DMS 273 (cell line): ENCODE measurements at regions not wholly inside any gene's neighbourhood (a gene's known extent, or its start where the extent isn't known, plus 50 kb on each side); places are given as distances from the start of the nearest gene placed in this dataset.
"Not testable (repeated sequence)": the region's sequence is repeated elsewhere in the genome, so short reads cannot be mapped to it uniquely, and the experiment has no call there.

ENCODE experiments used
- DNase-seq: peaks from one replicate; lab custom pipeline; 2025; ENCODE audit not compliant: unreplicated experiment; lab: John Stamatoyannopoulos, UW

GRCh38 chr10:52539463-52539862 lies 225.4 kb downstream of the DKK1 start:
- DNase-seq = no peak

DNA sequence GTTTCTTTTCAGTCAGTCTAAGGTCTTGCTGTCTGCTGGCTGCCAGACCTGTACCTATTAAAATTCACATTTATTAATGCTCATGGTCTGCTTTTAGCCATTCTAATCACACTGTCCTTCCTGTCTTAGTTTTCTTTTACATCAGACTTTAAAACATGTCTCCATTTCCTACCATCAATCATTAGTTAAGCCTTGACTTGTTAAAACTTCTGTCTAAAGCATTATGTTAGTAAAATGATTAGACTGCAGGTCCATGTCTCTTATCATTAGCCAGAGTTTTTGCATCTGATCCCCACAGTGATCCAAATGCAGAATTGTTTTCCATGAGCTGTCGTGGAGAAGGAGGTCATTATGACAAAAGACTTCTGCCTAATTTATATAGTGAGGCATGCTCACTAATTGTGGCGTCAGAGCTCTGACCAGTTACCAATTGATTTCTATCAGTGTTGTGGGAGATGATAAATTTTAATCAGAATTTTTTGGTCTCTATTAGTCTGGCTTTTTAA lies 226.5 kb downstream of the DKK1 start:
- no peak for DNase-seq

DNA sequence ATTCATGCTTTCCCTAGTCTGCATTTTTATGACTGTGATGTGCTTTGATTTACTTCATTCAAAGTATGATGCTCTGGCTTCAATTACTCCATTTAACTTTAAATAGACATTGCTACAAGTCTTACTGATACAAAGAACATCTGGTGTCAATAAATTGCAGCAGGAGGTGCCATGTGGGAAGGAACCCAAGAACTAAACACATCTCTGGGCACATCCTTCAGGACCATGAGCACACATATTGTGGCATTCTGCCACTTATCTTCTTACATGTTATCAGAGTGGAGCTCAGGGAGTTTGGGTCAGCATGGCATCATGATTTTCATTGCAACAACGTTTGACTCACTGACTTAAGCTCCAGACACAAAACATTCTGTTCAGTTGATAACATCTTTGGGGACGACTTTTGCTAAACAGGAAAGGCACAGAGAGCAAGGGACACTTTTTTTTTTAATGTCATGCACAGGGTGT lies 227.0 kb downstream of the DKK1 start:
- DNase-seq = no peak

GRCh38 chr10:52542906-52543305 lies 228.8 kb downstream of the DKK1 start:
- no peak for DNase-seq

DNA sequence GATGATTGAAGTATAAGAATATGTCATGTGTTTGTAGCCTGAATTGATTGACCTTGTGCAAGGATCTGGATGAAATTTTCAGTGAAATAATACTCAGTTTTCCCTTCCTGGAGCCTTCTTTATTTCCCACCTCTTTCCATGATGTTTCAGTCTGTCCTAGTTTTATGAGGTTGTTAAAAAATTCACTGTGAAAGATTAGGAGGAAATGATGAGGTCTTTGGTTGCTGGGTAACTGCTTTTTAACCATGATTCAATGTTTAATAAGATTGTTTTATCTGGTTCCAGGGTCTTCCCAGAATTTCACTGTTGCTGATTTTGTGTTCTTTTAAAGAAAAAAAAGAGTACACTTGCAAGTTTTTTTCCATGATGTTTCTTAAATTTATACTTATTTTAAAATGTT lies 221.5 kb downstream of the MBL2 start:
- no peak for DNase-seq

DNA sequence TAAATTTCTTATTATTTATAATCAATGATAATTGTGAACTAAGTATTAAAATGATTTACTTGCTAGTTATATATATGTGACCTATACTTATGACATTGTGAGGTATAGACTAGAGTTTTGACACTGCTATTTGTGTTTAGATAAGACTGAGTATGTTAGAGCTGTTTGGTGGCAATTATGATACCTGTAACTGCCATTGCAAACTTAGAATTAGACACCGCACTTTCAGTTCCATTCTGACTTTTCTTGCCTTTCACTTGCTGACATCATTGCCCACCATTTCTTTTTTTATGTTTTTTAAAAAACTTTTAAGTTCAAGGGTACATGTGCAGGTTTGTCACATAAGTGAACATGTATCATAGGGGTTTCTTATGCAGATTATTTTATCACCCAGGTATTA lies 214.5 kb downstream of the MBL2 start:
- DNase-seq = no peak

- no peak for DNase-seq
Measured at GRCh38 chr10:52561322-52561721, 211.3 kb downstream of the MBL2 start.

DNA sequence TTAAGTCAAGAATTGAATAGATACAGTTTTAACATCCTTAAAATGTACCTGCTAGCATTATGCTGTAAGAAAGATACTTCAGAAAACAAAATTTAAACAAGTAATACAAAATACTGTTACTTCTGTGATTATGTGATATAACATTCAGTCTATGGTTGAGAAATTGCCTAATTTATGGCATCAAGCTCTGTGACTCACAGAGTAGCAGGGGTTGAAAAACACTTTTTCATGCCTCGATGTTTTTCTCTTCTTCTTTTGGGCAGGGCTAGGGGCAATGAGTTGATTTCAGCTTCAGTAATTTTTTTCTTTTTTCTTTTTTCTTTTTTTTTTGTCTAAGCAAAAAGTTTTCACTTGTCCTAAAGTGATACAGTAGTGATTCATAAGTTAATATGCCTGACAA lies 209.2 kb downstream of the MBL2 start:
- no peak for DNase-seq

DNA sequence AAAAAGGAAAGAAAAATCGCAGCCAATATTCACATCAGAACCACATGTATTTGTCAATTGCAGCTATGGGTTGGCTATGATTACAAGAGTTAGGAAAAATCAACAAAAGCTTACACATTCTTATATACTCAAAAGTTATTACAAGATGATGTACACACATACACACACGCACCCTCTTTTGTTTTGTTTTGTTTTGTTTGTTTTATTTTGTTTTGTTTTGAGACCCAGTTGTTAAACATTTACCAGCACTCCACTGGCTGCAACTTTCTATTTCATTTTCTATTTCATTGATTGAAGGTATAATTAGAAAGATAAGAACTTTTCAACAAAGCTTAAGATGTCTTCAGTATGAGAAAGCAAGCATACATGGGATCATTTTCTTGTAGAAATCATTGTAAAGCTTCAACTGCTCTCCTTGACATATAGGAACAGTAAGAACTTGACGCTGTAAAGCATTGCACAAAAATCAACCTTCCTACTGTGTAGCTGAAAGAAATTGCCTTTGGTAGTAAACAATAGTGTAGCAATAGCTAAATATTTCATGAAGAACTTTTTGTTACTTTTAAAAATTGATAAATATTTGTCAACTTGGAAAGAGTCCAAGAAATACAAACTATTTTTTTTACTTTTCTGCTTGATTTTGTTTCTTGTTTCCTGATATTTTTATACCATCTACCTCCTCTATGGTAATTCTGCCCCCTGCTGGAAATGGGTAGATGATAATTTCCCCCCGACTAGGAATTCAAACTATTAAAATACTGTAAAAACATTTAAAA lies 205.9 kb downstream of the MBL2 start:
- DNase-seq = peak; percentile 18

- no peak for DNase-seq
Measured at GRCh38 chr10:52567247-52567580, 205.4 kb downstream of the MBL2 start.

DNA sequence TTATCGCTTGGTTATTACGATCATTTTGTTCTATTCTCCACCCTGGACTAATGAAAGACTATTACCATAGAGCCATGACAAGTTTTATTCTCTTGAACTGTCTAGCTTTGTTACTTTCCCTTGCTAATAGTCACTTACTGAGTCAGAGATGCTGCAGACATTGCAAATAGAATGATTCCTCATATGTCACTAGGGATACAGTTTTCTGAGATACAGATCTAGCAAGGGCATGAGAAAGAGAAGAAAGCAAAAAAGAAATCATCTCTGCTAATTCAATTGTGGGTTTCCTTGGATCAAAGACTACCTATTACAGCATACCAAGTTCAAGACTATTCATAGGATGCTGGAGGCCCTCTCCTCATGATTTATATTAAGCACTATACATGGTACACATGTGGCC lies 204.3 kb downstream of the MBL2 start:
- no peak for DNase-seq

DNA sequence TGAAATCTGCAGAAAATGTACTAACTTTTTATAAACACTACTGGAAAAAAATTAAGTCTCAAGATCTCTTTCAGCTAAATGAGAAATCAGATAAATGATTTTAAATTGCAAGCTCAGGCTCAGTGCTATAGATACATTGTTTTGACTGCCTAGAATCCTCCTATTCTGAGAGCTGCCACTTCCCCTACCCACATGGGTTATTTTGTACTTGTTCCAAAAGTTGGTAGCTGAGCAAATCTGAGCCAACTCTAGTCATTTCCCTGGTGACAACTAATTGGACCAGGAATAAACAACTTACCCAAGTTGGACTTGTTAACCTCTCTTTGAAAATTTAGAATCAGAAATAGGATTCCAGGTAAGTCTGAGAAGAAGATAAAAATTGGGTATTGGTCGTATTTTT lies 202.1 kb downstream of the MBL2 start:
- DNase-seq = no peak

- no peak for DNase-seq
Measured at GRCh38 chr10:52571018-52571417, 201.6 kb downstream of the MBL2 start.

DNA sequence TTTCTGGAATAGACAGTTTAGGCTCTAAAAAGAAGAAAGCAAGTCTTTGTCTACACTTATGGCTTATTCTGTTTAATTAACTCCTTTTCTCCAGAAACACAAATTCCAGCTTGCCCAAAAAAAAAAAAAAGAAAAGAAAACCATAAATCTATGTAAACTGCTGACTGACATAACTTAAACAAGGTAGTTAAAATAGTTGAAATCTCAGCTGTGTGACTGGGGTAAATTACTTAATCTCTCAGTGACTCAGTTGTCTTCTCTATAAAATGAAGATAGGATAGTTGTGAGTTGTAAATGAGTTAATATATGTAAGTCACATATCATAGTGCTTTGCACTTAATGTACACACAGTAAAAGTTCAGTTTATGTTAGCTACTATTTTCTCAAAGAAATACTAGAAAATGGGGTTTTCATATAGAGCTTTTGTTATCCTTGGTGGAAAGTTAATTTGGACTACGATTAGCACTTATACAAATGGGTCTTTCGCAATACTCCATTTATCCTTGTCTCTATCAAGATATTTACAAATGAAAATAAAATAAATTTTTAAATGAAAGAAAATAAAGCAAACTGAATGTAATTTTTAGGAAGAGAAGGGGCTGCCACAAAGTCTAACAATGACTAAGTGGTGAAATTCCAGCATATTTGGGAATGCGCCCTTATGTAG lies 200.9 kb downstream of the MBL2 start:
- DNase-seq = no peak

DNA sequence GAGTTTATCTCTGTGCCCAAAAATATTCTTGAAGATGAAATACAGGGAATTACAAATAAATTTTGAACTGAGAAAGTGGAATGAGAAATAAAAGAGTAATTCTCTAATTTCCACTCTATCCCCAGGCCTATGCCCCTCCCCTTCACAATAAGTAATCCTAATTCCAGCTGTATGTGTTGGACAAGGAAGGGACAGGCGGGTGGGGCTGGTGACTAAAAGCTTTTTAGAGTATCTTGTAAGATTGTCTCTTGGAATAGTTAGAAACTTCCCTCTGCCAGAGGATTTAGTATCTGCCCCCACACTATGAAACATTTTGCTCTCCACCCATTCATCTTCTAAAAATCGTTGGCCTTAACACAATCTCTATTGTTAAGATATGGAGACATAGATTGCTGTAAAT lies 199.2 kb downstream of the MBL2 start:
- DNase-seq = no peak

GRCh38 chr10:52574697-52575096 lies 197.9 kb downstream of the MBL2 start:
- DNase-seq = no peak

- DNase-seq = no peak
Measured at GRCh38 chr10:52577047-52577446, 195.5 kb downstream of the MBL2 start.

GRCh38 chr10:52578871-52579405 lies 193.6 kb downstream of the MBL2 start:
- no peak for DNase-seq

DNA sequence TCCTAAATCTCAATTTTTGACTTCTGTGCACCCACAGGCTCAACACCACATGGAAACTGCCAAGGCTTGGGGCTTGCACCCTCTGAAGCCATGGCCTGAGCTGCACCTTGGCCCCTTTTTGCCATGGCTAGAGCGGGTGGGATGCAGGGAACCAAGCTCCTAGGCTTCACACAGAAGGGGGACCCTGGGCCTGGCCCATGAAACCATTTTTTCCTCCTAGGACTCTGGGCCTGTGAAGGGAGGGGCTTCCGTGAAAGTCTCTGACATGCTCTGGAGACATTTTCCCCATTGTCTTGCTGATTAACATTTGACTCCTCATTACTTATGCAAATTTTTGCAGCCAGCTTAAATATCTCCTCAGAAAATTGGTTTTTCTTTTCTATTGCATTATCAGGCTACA lies 190.9 kb downstream of the MBL2 start:
- DNase-seq = not testable (repeated sequence)

GRCh38 chr10:52583336-52583735 lies 189.2 kb downstream of the MBL2 start:
- DNase-seq = no peak

- no peak for DNase-seq
Measured at GRCh38 chr10:52586710-52587109, 185.9 kb downstream of the MBL2 start.

- no peak for DNase-seq
Measured at GRCh38 chr10:52597189-52597863, 175.3 kb downstream of the MBL2 start.
